GM23248 (cell line): ENCODE measurements at regions not wholly inside any gene's neighbourhood (a gene's known extent, or its start where the extent isn't known, plus 50 kb on each side); places are given as distances from the start of the nearest gene placed in this dataset.

Source experiments
- DNase-seq: peaks from one replicate; pipeline ENCODE4 v3.0.0-alpha.2; 2015
- H2AFZ ChIP-seq: fragments of 200-600 bp; sonication (generic); 2 replicates; pipeline ENCODE4 v1.6.1; 2016; ENCODE audit warnings: antibody characterized with exemption
- H3F3A ChIP-seq: fragments of 200-600 bp; sonication (generic); 2 replicates; pipeline ENCODE4 v1.6.1; 2016; ENCODE audit warnings: mild to moderate bottlenecking, antibody characterized with exemption, mixed run types; ENCODE audit not compliant: insufficient read depth
- H3K27ac ChIP-seq: fragments of 200-600 bp; sonication (generic); 2 replicates; pipeline ENCODE4 v1.5.1; 2016; ENCODE audit warnings: mild to moderate bottlenecking
- H3K27me3 ChIP-seq: fragments of 200-600 bp; sonication (generic); replicated peaks from 2 replicates; pipeline ENCODE4 v1.6.1; 2016; ENCODE audit warnings: mild to moderate bottlenecking; ENCODE audit not compliant: insufficient read depth
- H3K36me3 ChIP-seq: fragments of 200-600 bp; sonication (generic); 2 replicates; pipeline ENCODE4 v1.6.1; 2016; ENCODE audit warnings: low read depth, mild to moderate bottlenecking
- H3K4me1 ChIP-seq: fragments of 200-600 bp; sonication (generic); 2 replicates; pipeline ENCODE4 v1.6.1; 2016; ENCODE audit warnings: mild to moderate bottlenecking; ENCODE audit not compliant: insufficient read depth
- H3K4me2 ChIP-seq: fragments of 200-600 bp; sonication (generic); one replicate; pipeline ENCODE4 v1.6.1; 2016; ENCODE audit warnings: mild to moderate bottlenecking; ENCODE audit not compliant: unreplicated experiment
- H3K4me3 ChIP-seq: fragments of 200-600 bp; sonication (generic); 2 replicates; pipeline ENCODE4 v1.5.1; 2016; ENCODE audit warnings: mild to moderate bottlenecking
- H3K79me2 ChIP-seq: fragments of 200-600 bp; sonication (generic); 2 replicates; pipeline ENCODE4 v1.6.1; 2016; ENCODE audit warnings: mild to moderate bottlenecking; ENCODE audit not compliant: insufficient read depth
- H3K9ac ChIP-seq: fragments of 200-600 bp; sonication (generic); 2 replicates; pipeline ENCODE4 v1.6.1; 2016; ENCODE audit warnings: mild to moderate bottlenecking
- H3K9me2 ChIP-seq: fragments of 200-600 bp; sonication (generic); 2 replicates; pipeline ENCODE4 v1.6.1; 2016; ENCODE audit warnings: mixed run types, mild to moderate bottlenecking, moderate library complexity; ENCODE audit not compliant: insufficient read depth
- H3K9me3 ChIP-seq: fragments of 200-600 bp; sonication (generic); one replicate; pipeline ENCODE4 v1.6.1; 2017; ENCODE audit warnings: low read depth
- H4K20me1 ChIP-seq: fragments of 200-600 bp; sonication (generic); 2 replicates; pipeline ENCODE4 v1.6.0; 2016; ENCODE audit not compliant: insufficient read depth
- EZH2 ChIP-seq: fragments of 200-600 bp; sonication (generic); IDR thresholded peaks from 2 replicates; pipeline ENCODE4 v1.6.1; 2018; ENCODE audit warnings: antibody characterized with exemption, mild to moderate bottlenecking; ENCODE audit not compliant: insufficient read depth, poor library complexity, severe bottlenecking
- EZH2phosphoT487 ChIP-seq: fragments of 200-600 bp; sonication (generic); IDR thresholded peaks from 2 replicates; pipeline ENCODE4 v1.6.1; 2018; ENCODE audit warnings: antibody characterized with exemption, moderate library complexity, mild to moderate bottlenecking, low read depth; ENCODE audit not compliant: insufficient read depth
- WGBS, 2 experiments: methylation state at CpG; one replicate each; pipeline ENCODE4 v1.1.6; 2015 to 2017; ENCODE audit warnings: low lambda C conversion rate in 2 of 2, low coverage in 1 of 2; ENCODE audit errors: missing lambda C conversion rate in 2 of 2; 5-methylcytosine and 5-hydroxymethylcytosine counted together
- in situ Hi-C: fragments of 300-500 bp; cut with MboI; formaldehyde crosslinking; loops from 2 replicates; pipeline ENCODE4 v1.15.0; 2020

- no peak for TF ChIP-seq EZH2
- no peak for TF ChIP-seq EZH2phosphoT487
- H4K20me1 ChIP-seq: no peaks in the 10 kb centered on the region
- H3K4me1 ChIP-seq: no peaks in the 10 kb centered on the region
- H3K4me3 ChIP-seq: no peak overlapping the region
- DNase-seq: no peak
- no peaks in the 10 kb centered on the region for H3K9me3 ChIP-seq
- H3K79me2 ChIP-seq: no peaks in the 10 kb centered on the region
- no peak overlapping the region for H3K27ac ChIP-seq
- no peak overlapping the region for H3K4me2 ChIP-seq
- no peaks in the 10 kb centered on the region for H3K27me3 ChIP-seq
- no peaks in the 10 kb centered on the region for H3K36me3 ChIP-seq
- H3K9me2 ChIP-seq: no peaks in the 10 kb centered on the region
- H2AFZ ChIP-seq: no peak overlapping the region
- in situ Hi-C loops: no loop called here
- H3F3A ChIP-seq: no peaks in the 10 kb centered on the region
- no peak overlapping the region for H3K9ac ChIP-seq
- WGBS, 2 experiments: 14 to 22% methylated on average over 4 of the region's 4 CpGs
Observed at GRCh38 chr15:86004061-86004460, 75.6 kb upstream of the AGBL1 start.

- Histone ChIP-seq H3K36me3 (no peaks in the 10 kb centered on the region), H3K27ac (no peak overlapping the region), H3K9ac (no peak overlapping the region), H3K4me3 (no peak overlapping the region), H3K4me2 (no peak overlapping the region), H3K9me2 (no peaks in the 10 kb centered on the region), H3F3A (no peaks in the 10 kb centered on the region), H3K9me3 (no peaks in the 10 kb centered on the region), H3K4me1 (no peaks in the 10 kb centered on the region), H2AFZ (no peak overlapping the region), H4K20me1 (no peaks in the 10 kb centered on the region), H3K27me3 (no peaks in the 10 kb centered on the region), H3K79me2 (no peaks in the 10 kb centered on the region)
- TF ChIP-seq EZH2 (no peak), EZH2phosphoT487 (no peak)
- DNase-seq: no peak
- in situ Hi-C loops: no loop called here
- 8 to 11% methylated on average over 2 of the region's 2 CpGs for WGBS, 2 experiments
Observed at GRCh38 chr15:86006546-86006945, 73.1 kb upstream of the AGBL1 start.

GRCh38 chr15:86009727-86010126 lies 69.9 kb upstream of the AGBL1 start:
- Histone ChIP-seq H3K79me2 (no peaks in the 10 kb centered on the region), H3K9me3 (no peaks in the 10 kb centered on the region), H3K27me3 (no peaks in the 10 kb centered on the region), H4K20me1 (no peaks in the 10 kb centered on the region), H3K9me2 (no peaks in the 10 kb centered on the region), H3K4me1 (no peaks in the 10 kb centered on the region), H3K4me3 (no peak overlapping the region), H3K4me2 (no peak overlapping the region), H2AFZ (no peak overlapping the region), H3K36me3 (no peaks in the 10 kb centered on the region), H3K9ac (no peak overlapping the region), H3K27ac (no peak overlapping the region), H3F3A (no peaks in the 10 kb centered on the region)
- in situ Hi-C loops: no loop called here
- TF ChIP-seq EZH2: no peak
- TF ChIP-seq EZH2phosphoT487: no peak
- DNase-seq: no peak
- WGBS, 2 experiments: 18 to 23% methylated on average over 4 of the region's 4 CpGs

- H3K9me2 ChIP-seq: no peaks in the 10 kb centered on the region
Observed at GRCh38 chr15:86010398-86010797, 69.3 kb upstream of the AGBL1 start.

GRCh38 chr15:86010891-86011290 lies 68.8 kb upstream of the AGBL1 start:
- H3K79me2 ChIP-seq: no peaks in the 10 kb centered on the region
- H3K27me3 ChIP-seq: no peaks in the 10 kb centered on the region
- no peak overlapping the region for H3K9ac ChIP-seq
- H3K4me3 ChIP-seq: no peak overlapping the region
- no peaks in the 10 kb centered on the region for H3K9me3 ChIP-seq
- no peaks in the 10 kb centered on the region for H3K36me3 ChIP-seq
- no peaks in the 10 kb centered on the region for H3K9me2 ChIP-seq
- H3K4me2 ChIP-seq: no peak overlapping the region
- no peak overlapping the region for H2AFZ ChIP-seq
- no peaks in the 10 kb centered on the region for H3F3A ChIP-seq
- DNase-seq: no peak
- in situ Hi-C loops: no loop called here
- H4K20me1 ChIP-seq: no peaks in the 10 kb centered on the region
- no peaks in the 10 kb centered on the region for H3K4me1 ChIP-seq
- no peak overlapping the region for H3K27ac ChIP-seq
- TF ChIP-seq EZH2 (no peak), EZH2phosphoT487 (no peak)
- 19 to 37% methylated on average over 5 of the region's 5 CpGs for WGBS, 2 experiments

More at GRCh38 chr15:86010398-86010797, 69.3 kb upstream of the AGBL1 start:
- Histone ChIP-seq H3K79me2 (no peaks in the 10 kb centered on the region), H3K4me2 (no peak overlapping the region), H4K20me1 (no peaks in the 10 kb centered on the region), H3K4me3 (no peak overlapping the region), H3F3A (no peaks in the 10 kb centered on the region), H3K9ac (no peak overlapping the region), H3K27me3 (no peaks in the 10 kb centered on the region), H3K9me3 (no peaks in the 10 kb centered on the region), H2AFZ (no peak overlapping the region), H3K36me3 (no peaks in the 10 kb centered on the region), H3K27ac (no peak overlapping the region), H3K4me1 (no peaks in the 10 kb centered on the region)
- WGBS, 2 experiments: 38 to 46% methylated on average over 9 of the region's 9 CpGs
- DNase-seq: no peak
- TF ChIP-seq EZH2: no peak
- in situ Hi-C loops: no loop called here
